Naive thymus-derived CD8-positive, alpha-beta T cell (primary cell): ENCODE measurements at regions not wholly inside any gene's neighbourhood (a gene's known extent, or its start where the extent isn't known, plus 50 kb on each side); places are given as distances from the start of the nearest gene placed in this dataset.

ENCODE experiments used
- ATAC-seq, 2 donors: fragments of 150-1000 bp; cut with Tn5 transposase in 1 of 2; sonication (Bioruptor Pico), chemical (Tn5 transposase) in 1 of 2; 1 replicate in 1 of 2; 2 replicates in 1 of 2; pipeline ENCODE4 v1.10.0; 2021; ENCODE audit warnings: mild to moderate bottlenecking in 2 of 2, moderate library complexity in 2 of 2
- POLR2A ChIA-PET: fragments of 350-600 bp; sonication (Branson Sonifier 250); formaldehyde crosslinking; loops from one replicate; lab custom pipeline; 2021; ENCODE audit warnings: antibody characterized with exemption; lab: Charles Lee
- DNase-seq, 10 donors: peaks; one replicate each; pipeline versions ENCODE4 v3.0.0 to v3.0.0-alpha.2; 2020 to 2022
- H3K27ac Mint-ChIP-seq, 10 donors: one replicate each; pipeline ENCODE4 v1.8.0; 2020 to 2022; ENCODE audit warnings: mild to moderate bottlenecking in 10 of 10, mixed read lengths in 10 of 10, moderate library complexity in 4 of 10, inconsistent platforms in 1 of 10
- H3K27me3 Mint-ChIP-seq, 5 donors: one replicate each; pipeline ENCODE4 v1.8.0; 2021 to 2022; ENCODE audit warnings: mixed read lengths in 5 of 5
- H3K36me3 Mint-ChIP-seq, 3 donors: one replicate each; pipeline ENCODE4 v1.8.0; 2020 to 2022; ENCODE audit warnings: mixed read lengths in 3 of 3, mild to moderate bottlenecking in 2 of 3, inconsistent platforms in 1 of 3
- H3K4me1 Mint-ChIP-seq, 4 donors: one replicate each; pipeline ENCODE4 v1.8.0; 2021 to 2022; ENCODE audit warnings: mixed read lengths in 4 of 4
- H3K4me3 Mint-ChIP-seq, 10 donors: one replicate each; pipeline ENCODE4 v1.8.0; 2020 to 2022; ENCODE audit warnings: mild to moderate bottlenecking in 10 of 10, mixed read lengths in 10 of 10, moderate library complexity in 6 of 10, inconsistent platforms in 1 of 10
- H3K9me3 Mint-ChIP-seq, 9 donors: one replicate each; pipeline ENCODE4 v1.8.0; 2020 to 2022; ENCODE audit warnings: mixed read lengths in 9 of 9, mild to moderate bottlenecking in 3 of 9, inconsistent platforms in 1 of 9, moderate library complexity in 1 of 9

- no peak overlapping the region for H3K27ac Mint-ChIP-seq
- no peaks in the 10 kb centered on the region for H3K27me3 Mint-ChIP-seq
Measured at GRCh38 chr13:80584306-80584705, 243.4 kb upstream of the SPRY2 start.

DNA sequence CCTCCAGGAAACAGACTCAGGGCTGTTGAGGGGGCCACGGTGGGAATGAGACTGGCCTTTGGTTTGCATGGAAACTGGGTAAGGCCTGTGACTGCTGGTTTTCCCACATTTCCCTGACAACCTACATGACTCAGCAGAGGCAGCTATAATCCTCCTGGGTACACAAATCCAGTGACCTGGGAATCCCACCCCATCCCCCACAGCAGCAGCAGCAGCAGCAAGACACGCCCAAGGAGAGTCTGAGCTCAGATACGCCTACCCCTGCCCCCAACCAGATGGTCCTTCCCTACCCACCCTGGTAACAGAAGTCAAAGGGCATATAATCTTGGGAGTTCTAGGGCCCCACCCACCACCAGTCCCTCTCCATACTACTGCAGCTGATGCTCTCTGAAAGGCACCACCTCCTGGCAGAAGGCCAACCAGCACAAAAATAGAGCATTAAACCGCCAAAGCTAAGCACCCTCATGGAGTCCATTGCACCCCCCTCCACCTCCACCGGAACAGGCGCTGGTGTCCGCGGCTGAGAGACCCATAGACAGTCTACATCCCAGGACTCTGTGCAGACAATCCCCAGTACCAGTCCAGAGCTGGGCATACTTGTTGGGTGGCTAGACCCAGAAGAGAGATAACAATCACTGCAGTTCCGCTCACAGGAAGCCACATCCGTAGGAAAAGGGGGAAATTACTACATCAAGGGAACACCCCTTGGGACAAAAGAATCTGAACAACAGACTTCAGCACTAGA is 237.2 kb upstream of the SPRY2 start:
- Mint-ChIP-seq H3K4me1 (no peaks in the 10 kb centered on the region), H3K27me3 (peaks cover 0 to 1% (median 0%) of the 10 kb centered on the region in 5 donors), H3K27ac (no peak overlapping the region), H3K36me3 (no peaks in the 10 kb centered on the region), H3K4me3 (no peak overlapping the region), H3K9me3 (peaks cover 0 to 25% (median 6%) of the 10 kb centered on the region in 9 donors)
- no peak for ATAC-seq
- no peak for DNase-seq
- POLR2A ChIA-PET, result no interaction called here

More at GRCh38 chr13:80584306-80584705, 243.4 kb upstream of the SPRY2 start:
- no peak for DNase-seq
- H3K9me3 Mint-ChIP-seq, result peaks cover 0 to 30% (median 2%) of the 10 kb centered on the region in 9 donors
- no peaks in the 10 kb centered on the region for H3K36me3 Mint-ChIP-seq
- no peak for ATAC-seq
- POLR2A ChIA-PET, result no interaction called here
- no peaks in the 10 kb centered on the region for H3K4me1 Mint-ChIP-seq
- no peak overlapping the region for H3K4me3 Mint-ChIP-seq

DNA sequence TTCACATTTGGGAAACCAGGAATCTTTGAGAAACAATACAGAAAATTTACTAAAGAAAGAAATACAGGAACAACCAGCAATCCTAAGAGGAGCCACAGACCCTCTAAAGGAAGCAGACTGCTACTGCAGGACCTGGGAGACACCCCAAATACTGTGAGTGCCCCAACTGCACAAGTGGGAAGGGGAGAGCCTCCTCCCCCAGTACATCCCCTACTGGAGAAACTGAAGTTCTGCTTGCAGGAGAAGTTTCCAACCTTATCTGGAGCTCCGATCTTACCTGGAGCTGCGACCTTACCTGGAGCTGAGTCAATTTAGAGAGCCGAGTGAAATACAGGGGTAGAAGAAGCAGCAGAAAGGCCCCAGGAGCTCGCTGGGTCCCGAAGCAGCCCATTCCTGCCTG is 236.4 kb upstream of the SPRY2 start:
- POLR2A ChIA-PET, result no interaction called here
- ATAC-seq, result no peak
- peaks cover 0 to 1% (median 0%) of the 10 kb centered on the region in 5 donors for H3K27me3 Mint-ChIP-seq
- no peaks in the 10 kb centered on the region for H3K36me3 Mint-ChIP-seq
- DNase-seq, result no peak
- no peaks in the 10 kb centered on the region for H3K4me1 Mint-ChIP-seq
- H3K9me3 Mint-ChIP-seq, result peaks cover 0 to 25% (median 2%) of the 10 kb centered on the region in 9 donors
- no peak overlapping the region for H3K27ac Mint-ChIP-seq
- H3K4me3 Mint-ChIP-seq, result no peak overlapping the region

- H3K9me3 Mint-ChIP-seq, result peaks cover 0 to 4% (median 0%) of the 10 kb centered on the region in 9 donors
- ATAC-seq (no peak), DNase-seq (no peak)
- no peak overlapping the region for H3K4me3 Mint-ChIP-seq
- H3K27ac Mint-ChIP-seq, result no peak overlapping the region
- peaks cover 0 to 1% (median 0%) of the 10 kb centered on the region in 5 donors for H3K27me3 Mint-ChIP-seq
- H3K4me1 Mint-ChIP-seq, result no peaks in the 10 kb centered on the region
- no peaks in the 10 kb centered on the region for H3K36me3 Mint-ChIP-seq
- POLR2A ChIA-PET, result no interaction called here
Measured at GRCh38 chr13:80574113-80574850, 233.4 kb upstream of the SPRY2 start.

DNA sequence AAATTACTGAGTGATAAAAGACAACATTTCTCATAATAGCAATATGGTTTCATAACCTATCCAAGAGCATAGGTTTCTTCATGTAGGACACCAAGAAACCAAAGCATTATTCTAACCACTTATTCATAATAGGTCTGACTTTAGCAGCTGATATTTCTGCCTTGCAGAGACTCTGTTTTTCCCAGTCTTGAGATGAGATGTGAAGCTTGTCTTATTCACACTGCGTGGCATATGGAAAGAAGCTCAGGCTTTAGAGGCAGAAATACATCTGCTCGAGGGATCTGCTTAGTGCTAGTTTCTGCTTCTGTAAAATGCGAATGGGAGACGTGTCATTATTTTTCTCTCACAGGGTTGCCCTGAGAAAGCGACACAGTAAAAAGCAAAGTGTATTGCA is 232.0 kb upstream of the SPRY2 start:
- Mint-ChIP-seq H3K4me1 (no peaks in the 10 kb centered on the region), H3K4me3 (no peak overlapping the region), H3K27ac (no peak overlapping the region), H3K36me3 (no peaks in the 10 kb centered on the region), H3K9me3 (peaks cover 0 to 4% (median 0%) of the 10 kb centered on the region in 9 donors), H3K27me3 (peaks cover 0 to 1% (median 0%) of the 10 kb centered on the region in 5 donors)
- POLR2A ChIA-PET, result no interaction called here
- DNase-seq (no peak), ATAC-seq (no peak)

GRCh38 chr13:80572308-80572922 is 231.5 kb upstream of the SPRY2 start:
- no peaks in the 10 kb centered on the region for H3K36me3 Mint-ChIP-seq
- peaks cover 0 to 4% (median 0%) of the 10 kb centered on the region in 9 donors for H3K9me3 Mint-ChIP-seq
- no peak for DNase-seq
- H3K27ac Mint-ChIP-seq, result no peak overlapping the region
- peaks cover 0 to 1% (median 0%) of the 10 kb centered on the region in 5 donors for H3K27me3 Mint-ChIP-seq
- no peak for ATAC-seq
- H3K4me1 Mint-ChIP-seq, result no peaks in the 10 kb centered on the region
- POLR2A ChIA-PET, result no interaction called here
- H3K4me3 Mint-ChIP-seq, result no peak overlapping the region

- H3K9me3 Mint-ChIP-seq, result peaks cover 0 to 3% (median 0%) of the 10 kb centered on the region in 9 donors
- H3K36me3 Mint-ChIP-seq, result no peaks in the 10 kb centered on the region
- H3K27me3 Mint-ChIP-seq, result peaks cover 0 to 1% (median 0%) of the 10 kb centered on the region in 5 donors
- POLR2A ChIA-PET, result no interaction called here
- H3K27ac Mint-ChIP-seq, result no peak overlapping the region
- no peak for DNase-seq
- no peak for ATAC-seq
- no peaks in the 10 kb centered on the region for H3K4me1 Mint-ChIP-seq
- no peak overlapping the region for H3K4me3 Mint-ChIP-seq
Measured at GRCh38 chr13:80571346-80572307, 230.7 kb upstream of the SPRY2 start.

GRCh38 chr13:80563439-80563838 is 222.5 kb upstream of the SPRY2 start:
- Mint-ChIP-seq H3K27ac (no peak overlapping the region), H3K4me3 (no peak overlapping the region), H3K9me3 (peaks cover 0 to 3% (median 0%) of the 10 kb centered on the region in 9 donors), H3K4me1 (peaks cover 0 to 14% (median 3%) of the 10 kb centered on the region in 4 donors), H3K36me3 (no peaks in the 10 kb centered on the region), H3K27me3 (no peaks in the 10 kb centered on the region)
- DNase-seq, result no peak
- POLR2A ChIA-PET, result no interaction called here
- ATAC-seq, result no peak

- peaks cover 0 to 14% (median 3%) of the 10 kb centered on the region in 4 donors for H3K4me1 Mint-ChIP-seq
- H3K36me3 Mint-ChIP-seq, result no peaks in the 10 kb centered on the region
- DNase-seq (no peak), ATAC-seq (no peak)
- no peaks in the 10 kb centered on the region for H3K27me3 Mint-ChIP-seq
- H3K4me3 Mint-ChIP-seq, result no peak overlapping the region
- POLR2A ChIA-PET, result no interaction called here
- no peak overlapping the region for H3K27ac Mint-ChIP-seq
- H3K9me3 Mint-ChIP-seq, result peaks cover 0 to 3% (median 0%) of the 10 kb centered on the region in 9 donors
Measured at GRCh38 chr13:80562433-80563156, 221.7 kb upstream of the SPRY2 start.

- ATAC-seq (no peak), DNase-seq (no peak)
- Mint-ChIP-seq H3K27ac (no peak overlapping the region), H3K4me1 (peaks cover 0 to 14% (median 3%) of the 10 kb centered on the region in 4 donors), H3K9me3 (peaks cover 0 to 3% (median 0%) of the 10 kb centered on the region in 9 donors), H3K36me3 (no peaks in the 10 kb centered on the region), H3K4me3 (no peak overlapping the region), H3K27me3 (no peaks in the 10 kb centered on the region)
- POLR2A ChIA-PET, result no interaction called here
Measured at GRCh38 chr13:80560609-80561008, 219.7 kb upstream of the SPRY2 start.

DNA sequence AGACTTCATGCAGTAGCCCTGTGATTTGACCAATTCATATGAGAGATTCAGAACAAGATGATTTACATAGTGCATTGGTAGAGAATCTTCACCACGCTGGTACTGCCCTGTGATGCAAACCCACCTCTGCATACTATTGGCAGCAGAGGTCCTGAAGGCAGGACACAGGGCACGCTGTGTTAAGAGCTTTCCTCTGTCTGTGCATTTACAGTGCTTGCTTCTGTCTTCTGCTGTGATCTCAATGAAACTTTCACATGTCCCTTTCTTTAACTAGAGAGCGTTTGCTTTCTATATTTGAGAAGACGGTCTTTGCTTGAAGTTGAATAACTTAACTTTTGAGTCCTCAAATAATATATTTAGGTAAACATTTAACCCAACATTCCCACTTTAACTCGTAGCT is 219.0 kb upstream of the SPRY2 start:
- POLR2A ChIA-PET, result no interaction called here
- H3K27me3 Mint-ChIP-seq, result no peaks in the 10 kb centered on the region
- peaks cover 0 to 14% (median 3%) of the 10 kb centered on the region in 4 donors for H3K4me1 Mint-ChIP-seq

DNA sequence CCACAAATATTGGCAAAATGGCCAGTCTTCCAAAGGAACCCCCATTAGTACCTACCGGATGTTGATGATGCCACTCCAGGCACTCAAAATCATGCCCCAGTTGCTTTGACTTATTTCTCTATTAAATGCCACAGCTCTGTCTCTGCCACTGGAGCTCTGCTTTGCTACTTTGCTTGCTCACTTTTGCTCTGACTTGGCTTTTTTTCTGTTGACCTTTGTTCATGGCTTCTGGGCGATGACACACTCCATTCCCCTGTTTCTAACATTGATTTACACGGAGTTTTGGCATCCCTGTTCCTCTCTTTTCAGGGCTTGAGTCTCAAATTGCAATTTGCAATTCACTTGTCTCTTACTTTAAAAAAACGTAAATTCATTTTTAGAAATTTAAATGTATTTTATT is 217.1 kb upstream of the SPRY2 start:
- POLR2A ChIA-PET, result no interaction called here
- Mint-ChIP-seq H3K4me3 (no peak overlapping the region), H3K4me1 (peaks cover 0 to 7% (median 0%) of the 10 kb centered on the region in 4 donors), H3K27ac (no peak overlapping the region), H3K36me3 (no peaks in the 10 kb centered on the region), H3K9me3 (peaks cover 0 to 1% (median 0%) of the 10 kb centered on the region in 9 donors), H3K27me3 (no peaks in the 10 kb centered on the region)
- DNase-seq (no peak), ATAC-seq (no peak)

More for the DNA sequence above, 219.0 kb upstream of the SPRY2 start:
- no peaks in the 10 kb centered on the region for H3K36me3 Mint-ChIP-seq
- ATAC-seq (no peak), DNase-seq (no peak)
- no peak overlapping the region for H3K4me3 Mint-ChIP-seq
- H3K27ac Mint-ChIP-seq, result no peak overlapping the region
- H3K9me3 Mint-ChIP-seq, result peaks cover 0 to 1% (median 0%) of the 10 kb centered on the region in 9 donors
